ENCODE measurements at regions not wholly inside any gene's neighbourhood (a gene's known extent, or its start where the extent isn't known, plus 50 kb on each side); places are given as distances from the start of the nearest gene placed in this dataset.

GRCh38 chr20:11542645-11543044 lies 375.0 kb upstream of the BTBD3 start:
- TF ChIP-seq STAG1 (CRISPR knock-in tag; IDR thresholded peaks at IDR 0.05) (no peak), CTCF (CRISPR knock-in tag; IDR thresholded peaks at IDR 0.05) (no peak), NFIC (IDR thresholded peaks at IDR 0.05; ENCODE audit: low read length) (no peak), CREM (IDR thresholded peaks at IDR 0.05) (no peak), CREM (CRISPR knock-in tag; IDR thresholded peaks at IDR 0.05) (no peak), ZNF124 (CRISPR knock-in tag; IDR thresholded peaks at IDR 0.05) (no peak), NFKB2 (CRISPR knock-in tag; IDR thresholded peaks at IDR 0.05; ENCODE audit: borderline replicate concordance) (no peak), ATF2 (CRISPR knock-in tag; IDR thresholded peaks at IDR 0.05) (no peak), NFYB (CRISPR knock-in tag; IDR thresholded peaks at IDR 0.05) (no peak), POLR2AphosphoS5 (IDR thresholded peaks at IDR 0.05; ENCODE audit: low read depth, low read length) (no peak), HMGXB4 (CRISPR knock-in tag; IDR thresholded peaks at IDR 0.05; ENCODE audit: borderline replicate concordance in 1 of 2, low read depth in 1 of 2) (no peak), ZNF281 (CRISPR knock-in tag; IDR thresholded peaks at IDR 0.05; ENCODE audit: borderline replicate concordance) (no peak), PATZ1 (CRISPR knock-in tag; IDR thresholded peaks at IDR 0.05) (no peak)
